ENCODE measurements at regions not wholly inside any gene's neighbourhood (a gene's known extent, or its start where the extent isn't known, plus 50 kb on each side); places are given as distances from the start of the nearest gene placed in this dataset.

GRCh38 chr3:178284181-178284580, 252.1 kb upstream of the KCNMB2 start (continued):
- TF ChIP-seq E2F4 (CRISPR knock-in tag; IDR thresholded peaks at IDR 0.05; ENCODE audit: borderline replicate concordance, low read depth) (no peak), ERG (CRISPR knock-in tag; IDR thresholded peaks at IDR 0.05) (no peak), JAZF1 (CRISPR knock-in tag; IDR thresholded peaks at IDR 0.05) (no peak)

- no peak for ATAC-seq
- ChIA-PET CTCF (no interaction called here), POLR2A (no interaction called here)
- peaks cover 32% of the 10 kb centered on the region for H3K9me3 Mint-ChIP-seq
- H3K27me3 Mint-ChIP-seq (ENCODE audit: low read depth) = no peaks in the 10 kb centered on the region
- no peak overlapping the region for H3K4me3 Mint-ChIP-seq
- peaks cover 25% of the 10 kb centered on the region for H3K36me3 Mint-ChIP-seq
- TF ChIP-seq CREB1 (CRISPR knock-in tag; IDR thresholded peaks at IDR 0.05) (no peak), TCF7 (CRISPR knock-in tag; IDR thresholded peaks at IDR 0.05; ENCODE audit: low read depth) (no peak), USF2 (CRISPR knock-in tag; IDR thresholded peaks at IDR 0.05) (no peak), CREM (CRISPR knock-in tag; IDR thresholded peaks at IDR 0.05) (no peak), SMAD3 (CRISPR knock-in tag; IDR thresholded peaks at IDR 0.05; ENCODE audit: borderline replicate concordance) (no peak), E2F4 (CRISPR knock-in tag; IDR thresholded peaks at IDR 0.05; ENCODE audit: borderline replicate concordance, low read depth) (no peak), ZNF423 (CRISPR knock-in tag; IDR thresholded peaks at IDR 0.05) (no peak), E2F1 (CRISPR knock-in tag; IDR thresholded peaks at IDR 0.05) (no peak), AR (CRISPR knock-in tag; IDR thresholded peaks at IDR 0.05) (no peak), SMAD4 (CRISPR knock-in tag; IDR thresholded peaks at IDR 0.05) (no peak), ZNF512 (CRISPR knock-in tag; IDR thresholded peaks at IDR 0.05; ENCODE audit: borderline replicate concordance) (no peak), ZNF232 (CRISPR knock-in tag; IDR thresholded peaks at IDR 0.05) (no peak), ATF1 (CRISPR knock-in tag; IDR thresholded peaks at IDR 0.05) (no peak), ERG (CRISPR knock-in tag; IDR thresholded peaks at IDR 0.05) (no peak), KAT7 (CRISPR knock-in tag; IDR thresholded peaks at IDR 0.05; ENCODE audit: borderline replicate concordance) (no peak), ZBTB43 (CRISPR knock-in tag; IDR thresholded peaks at IDR 0.05) (no peak)
- peaks cover 10% of the 10 kb centered on the region for H3K4me1 Mint-ChIP-seq
- DNase-seq (ENCODE audit: low spot score) = no peak
- no peak overlapping the region for H3K27ac Mint-ChIP-seq
These were observed 248.2 kb upstream of the KCNMB2 start for GRCh38 chr3:178288074-178288473.
